Activated CD4-positive, CD25-positive, alpha-beta regulatory T cell (primary cell): ENCODE measurements at regions not wholly inside any gene's neighbourhood (a gene's known extent, or its start where the extent isn't known, plus 50 kb on each side); places are given as distances from the start of the nearest gene placed in this dataset.
"Not testable (repeated sequence)": the region's sequence is repeated elsewhere in the genome, so short reads cannot be mapped to it uniquely, and the experiment has no call there.

Experiments
- DNase-seq, 4 experiments: peaks; one replicate each; lab custom pipeline; 2025; lab: John Stamatoyannopoulos, UW

DNA sequence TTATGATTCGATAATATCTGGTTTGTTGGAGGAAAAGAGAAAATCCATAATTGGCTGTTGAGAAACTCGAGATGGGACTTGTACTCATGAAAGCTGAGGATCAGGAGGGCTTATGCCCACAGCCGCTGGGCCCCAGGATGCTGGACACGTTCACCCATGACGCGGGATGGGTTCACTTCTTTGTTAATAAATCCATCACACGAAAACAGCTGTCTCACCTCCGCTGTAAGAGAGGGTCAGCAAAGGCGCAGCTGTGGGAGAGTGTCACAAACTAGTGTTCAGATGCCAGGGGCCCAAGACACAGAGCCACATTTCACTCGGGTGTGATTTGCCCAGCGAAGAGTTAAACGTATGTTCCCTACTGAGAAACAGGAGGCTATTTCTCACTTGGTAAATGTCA is 315.1 kb downstream of the THBS2 start:
- no peak for DNase-seq

DNA sequence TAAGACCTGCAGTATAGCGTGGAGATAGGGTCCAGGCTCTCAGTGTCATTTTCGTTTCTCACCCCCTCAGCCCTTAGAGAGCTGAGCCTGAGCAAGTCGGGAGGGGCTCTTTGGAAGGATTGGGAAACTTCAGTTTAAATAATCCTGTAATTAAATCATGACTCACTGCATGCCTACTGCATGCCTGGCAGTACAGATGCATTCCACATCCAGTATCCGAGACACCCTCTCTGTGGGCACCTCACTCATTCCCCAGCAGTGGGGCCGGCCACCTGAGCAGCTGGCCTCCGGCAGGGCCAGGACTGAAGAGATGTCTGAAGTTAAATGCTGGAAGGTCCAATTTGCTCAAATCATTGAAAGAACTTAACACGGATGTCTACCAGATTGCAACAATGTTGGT is 316.6 kb downstream of the THBS2 start:
- DNase-seq, result no peak

DNA sequence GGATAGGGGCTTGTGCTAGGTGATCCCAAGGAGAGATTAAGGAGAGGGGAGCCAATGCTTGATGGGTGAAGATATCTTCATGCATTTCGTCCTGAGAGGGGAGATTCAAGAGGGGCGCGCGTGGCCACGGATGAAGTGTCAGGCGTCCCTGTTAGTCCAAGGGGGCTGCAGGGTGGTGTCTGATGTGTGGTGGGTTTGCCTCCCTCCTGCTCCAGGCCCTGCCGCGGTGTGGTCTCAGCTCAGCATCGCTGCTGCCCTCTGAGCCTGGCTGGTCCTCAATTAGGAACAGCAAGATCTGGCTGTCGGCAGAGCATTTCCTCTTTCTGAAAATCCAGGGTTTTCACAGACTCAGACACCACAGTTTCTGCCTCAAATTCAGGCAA is 318.0 kb downstream of the THBS2 start:
- no peak for DNase-seq

DNA sequence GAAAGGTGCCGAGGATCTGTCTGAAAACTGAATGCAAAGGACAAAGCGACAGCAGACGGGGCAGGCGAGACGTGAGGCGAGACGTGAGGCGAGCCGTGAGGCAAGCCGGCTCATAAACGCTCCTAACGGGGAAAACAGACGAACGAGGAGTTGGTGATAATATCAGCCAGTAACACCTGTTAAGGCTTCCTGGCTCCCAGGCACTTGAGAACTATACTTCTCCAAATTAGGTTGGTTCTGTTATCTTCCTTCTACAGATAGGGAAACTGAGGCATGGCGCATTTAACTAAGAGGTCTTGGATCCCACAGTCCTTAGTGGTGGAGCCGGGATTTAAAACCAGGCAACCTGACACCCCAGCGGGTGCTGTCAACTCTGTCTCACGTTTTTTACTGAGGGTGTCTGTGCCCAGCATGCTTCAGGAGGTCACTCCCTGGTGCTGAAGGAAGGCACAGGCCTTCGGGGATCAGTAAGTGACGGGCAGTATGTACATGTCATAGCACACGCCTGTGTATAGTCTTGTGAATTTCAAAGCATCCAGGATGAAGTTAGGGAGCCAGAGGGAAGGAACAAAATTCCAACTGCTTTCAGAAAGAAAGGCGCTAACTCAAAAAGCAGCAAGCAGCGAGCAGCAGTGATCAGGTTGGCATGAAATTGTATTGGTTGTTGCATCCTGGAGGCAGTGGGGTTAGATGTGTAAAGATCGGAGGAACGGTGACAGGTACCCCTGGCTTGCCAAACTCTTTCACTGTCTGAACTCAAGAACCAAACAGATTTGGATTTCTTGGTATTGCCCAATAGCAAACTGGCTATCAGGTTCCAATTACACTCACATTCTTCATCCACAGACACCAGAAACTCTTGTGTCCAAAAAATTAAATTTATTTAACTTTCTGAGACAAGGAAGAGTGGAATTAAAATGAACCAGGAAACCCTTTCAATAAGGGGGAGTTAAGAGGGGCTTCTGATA is 318.7 kb downstream of the THBS2 start:
- no peak for DNase-seq

DNA sequence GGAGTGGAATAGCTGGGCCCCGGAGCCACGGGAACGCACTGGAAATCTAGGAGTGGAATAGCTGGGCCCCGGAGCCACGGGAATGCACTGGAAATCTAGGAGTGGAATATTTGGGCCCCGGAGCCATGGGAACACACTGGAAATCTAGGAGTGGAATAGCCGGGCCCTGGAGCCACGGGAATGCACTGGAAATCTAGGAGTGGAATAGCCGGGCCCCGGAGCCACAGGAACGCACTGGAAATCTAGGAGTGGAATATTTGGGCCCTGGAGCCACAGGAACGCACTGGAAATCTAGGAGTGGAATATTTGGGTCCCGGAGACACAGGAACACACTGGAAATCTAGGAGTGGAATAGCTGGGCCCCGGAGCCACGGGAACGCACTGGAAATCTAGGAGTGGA is 321.5 kb downstream of the THBS2 start:
- not testable (repeated sequence) for DNase-seq

DNA sequence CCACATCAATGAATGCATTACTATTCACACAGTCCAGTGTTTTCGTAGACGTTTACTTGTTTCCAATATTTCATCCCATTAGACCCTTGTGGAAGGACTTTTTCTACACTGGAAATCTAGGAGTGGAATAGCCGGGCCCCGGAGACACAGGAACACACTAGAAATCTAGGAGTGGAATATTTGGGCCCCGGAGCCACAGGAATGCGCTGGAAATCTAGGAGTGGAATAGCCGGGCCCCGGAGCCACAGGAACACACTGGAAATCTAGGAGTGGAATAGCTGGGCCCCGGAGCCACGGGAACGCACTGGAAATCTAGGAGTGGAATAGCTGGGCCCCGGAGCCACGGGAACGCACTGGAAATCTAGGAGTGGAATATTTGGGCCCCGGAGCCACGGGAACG is 322.6 kb downstream of the THBS2 start:
- not testable (repeated sequence) for DNase-seq

DNA sequence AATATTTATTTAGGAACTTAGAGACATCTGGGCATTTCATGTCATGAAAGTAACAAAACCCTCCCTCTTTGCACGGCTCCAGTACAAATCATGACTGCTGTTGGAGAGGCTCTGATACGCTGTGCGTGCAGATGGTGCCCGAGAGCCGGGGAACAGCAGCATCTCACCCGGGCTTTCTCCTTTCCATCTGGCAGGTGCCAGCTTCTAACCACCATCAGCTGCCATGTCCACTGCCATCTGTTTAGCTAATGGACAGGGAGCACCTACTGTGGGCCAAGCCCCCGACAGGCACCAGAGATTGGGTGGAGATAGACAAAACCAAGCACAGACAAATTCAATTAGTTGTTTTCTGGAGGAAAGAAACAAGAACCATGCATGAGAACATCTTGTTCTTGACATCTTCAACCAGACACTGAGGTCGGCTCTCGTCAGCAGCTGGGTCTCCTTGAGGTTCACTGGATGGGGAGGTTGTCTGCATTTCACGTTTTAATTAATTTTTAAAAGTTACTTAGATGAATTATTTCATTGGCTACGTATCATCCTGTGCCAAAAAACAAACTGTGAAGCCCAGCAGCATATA is 323.7 kb downstream of the THBS2 start:
- no peak for DNase-seq

DNA sequence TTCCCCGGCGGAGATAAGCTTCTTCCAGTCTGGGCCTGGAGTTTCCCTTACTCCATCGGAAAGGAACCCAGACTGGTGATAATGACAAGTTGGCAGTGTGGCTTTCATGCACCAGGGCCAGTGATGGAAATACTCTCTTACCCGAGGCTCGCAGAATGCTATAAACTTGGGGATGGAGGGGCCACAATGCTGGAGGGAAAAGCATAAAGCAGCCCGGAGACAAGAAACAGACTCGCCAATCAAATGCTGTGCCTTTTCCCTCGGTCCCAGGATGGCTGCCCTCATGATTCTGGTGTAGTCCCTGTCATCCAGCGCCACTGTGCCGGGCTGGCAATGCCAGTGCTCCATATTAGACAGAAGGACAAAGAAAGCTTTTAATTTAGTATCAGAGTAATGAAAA is 325.6 kb downstream of the THBS2 start:
- no peak for DNase-seq

DNA sequence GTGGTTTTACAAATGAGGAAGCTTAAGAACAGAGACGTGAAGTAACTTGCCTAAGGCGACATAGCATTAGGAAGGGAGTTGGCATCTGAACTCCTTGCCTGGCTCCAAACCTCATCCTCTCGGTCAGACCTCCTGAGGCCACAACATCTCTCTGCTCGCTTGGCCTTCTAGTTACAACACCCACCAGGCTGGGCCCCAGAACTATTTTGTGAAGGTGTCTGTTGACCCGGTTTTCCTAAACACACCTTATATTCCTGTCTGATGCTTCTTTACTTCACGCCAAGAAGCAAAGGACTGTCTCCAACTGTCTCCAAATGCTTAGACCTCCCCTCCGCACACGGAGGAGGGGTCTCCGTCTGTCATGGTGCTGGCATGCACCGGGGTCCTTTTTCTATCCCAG is 326.6 kb downstream of the THBS2 start:
- no peak for DNase-seq

DNA sequence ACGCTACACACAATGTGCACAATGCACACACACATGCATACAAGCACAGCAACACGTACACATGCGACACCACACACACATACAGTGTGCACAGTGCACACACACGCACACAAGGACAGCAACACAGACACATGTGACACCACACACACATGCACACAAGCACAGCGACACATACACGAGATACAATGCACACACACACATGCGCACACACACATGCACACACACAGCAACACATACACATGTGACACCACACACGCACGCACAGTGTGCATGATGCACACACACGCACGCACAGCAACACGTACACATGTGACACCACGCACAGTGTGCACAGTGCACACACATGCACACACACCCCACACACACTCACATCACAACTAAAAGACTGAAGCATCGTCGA is 327.3 kb downstream of the THBS2 start:
- DNase-seq, result no peak

DNA sequence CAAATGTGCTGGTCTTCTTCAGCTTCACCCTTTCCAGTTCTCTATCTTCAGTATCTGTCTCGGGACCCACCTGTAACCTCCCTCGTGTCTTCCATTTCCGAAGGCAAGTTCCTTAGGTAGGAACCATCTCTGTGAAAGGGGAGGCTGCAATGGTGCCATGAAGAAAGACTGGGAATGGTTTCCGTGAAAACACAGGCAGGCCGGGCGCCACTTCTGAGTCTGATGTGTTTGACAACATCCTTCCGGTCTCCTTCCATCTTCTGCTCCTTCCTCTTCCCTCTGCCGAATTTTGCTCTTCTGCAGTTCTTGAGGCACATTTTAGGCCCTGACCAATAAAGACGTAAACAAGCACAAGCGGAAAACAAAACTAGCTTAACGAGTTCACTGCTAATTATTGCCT is 328.0 kb downstream of the THBS2 start:
- DNase-seq, result no peak

DNA sequence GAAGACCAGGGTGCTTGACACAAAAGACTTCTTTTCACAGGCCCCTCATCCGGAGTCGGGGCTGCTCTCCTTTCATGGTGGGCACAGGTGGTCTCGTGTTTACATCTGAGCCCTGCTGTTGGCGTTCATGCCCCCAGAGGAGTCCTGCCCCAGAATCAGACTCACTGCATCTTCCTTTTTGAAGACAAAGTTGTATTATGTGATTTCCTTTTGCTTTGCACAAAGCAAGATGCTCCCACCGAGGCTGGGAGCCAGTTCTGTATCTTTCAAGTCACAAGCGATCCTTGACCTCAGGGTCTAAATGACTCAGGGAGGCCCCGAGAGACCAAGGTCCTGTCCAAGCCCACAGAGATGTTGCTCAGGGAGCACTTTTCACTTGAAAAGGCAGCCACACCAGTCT is 330.5 kb downstream of the THBS2 start:
- no peak for DNase-seq

DNA sequence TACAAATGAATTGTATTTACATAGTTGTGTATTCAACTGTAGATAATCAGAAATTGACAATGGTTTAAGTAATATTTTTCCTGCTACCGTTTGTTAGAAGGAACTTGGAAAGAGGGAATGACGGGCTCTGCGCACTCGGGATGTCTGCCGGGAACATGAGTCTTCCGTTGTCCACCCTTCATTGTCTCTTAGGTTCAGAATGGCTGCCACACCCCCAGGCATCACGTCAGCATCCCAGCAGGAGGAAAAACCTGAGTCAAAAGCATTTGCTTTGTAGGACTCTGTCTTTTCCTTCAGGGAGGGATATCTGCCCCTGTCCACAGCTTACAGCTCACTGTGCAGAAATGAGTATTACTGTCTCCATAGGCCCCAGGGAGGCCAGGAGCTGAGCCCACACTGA is 331.2 kb downstream of the THBS2 start:
- no peak for DNase-seq

DNA sequence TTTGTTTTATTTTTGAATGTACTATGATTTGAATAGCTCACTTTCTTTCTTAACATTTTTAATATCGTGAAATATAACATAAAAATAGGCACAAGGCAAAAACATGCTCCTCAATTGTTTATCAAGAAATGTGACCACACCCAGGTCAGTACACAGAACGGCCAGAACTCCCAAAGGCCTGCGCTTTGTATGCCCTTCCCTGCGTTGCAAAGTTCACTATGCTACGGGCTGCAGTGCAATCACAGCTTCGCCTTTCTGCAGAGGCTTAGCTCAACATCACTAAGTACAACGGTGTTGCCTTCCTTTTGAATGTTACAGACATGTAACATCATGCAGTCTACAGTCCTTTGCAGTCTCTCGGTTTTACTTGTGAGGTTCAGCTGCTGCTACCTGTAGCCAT is 333.4 kb downstream of the THBS2 start:
- DNase-seq, result no peak

DNA sequence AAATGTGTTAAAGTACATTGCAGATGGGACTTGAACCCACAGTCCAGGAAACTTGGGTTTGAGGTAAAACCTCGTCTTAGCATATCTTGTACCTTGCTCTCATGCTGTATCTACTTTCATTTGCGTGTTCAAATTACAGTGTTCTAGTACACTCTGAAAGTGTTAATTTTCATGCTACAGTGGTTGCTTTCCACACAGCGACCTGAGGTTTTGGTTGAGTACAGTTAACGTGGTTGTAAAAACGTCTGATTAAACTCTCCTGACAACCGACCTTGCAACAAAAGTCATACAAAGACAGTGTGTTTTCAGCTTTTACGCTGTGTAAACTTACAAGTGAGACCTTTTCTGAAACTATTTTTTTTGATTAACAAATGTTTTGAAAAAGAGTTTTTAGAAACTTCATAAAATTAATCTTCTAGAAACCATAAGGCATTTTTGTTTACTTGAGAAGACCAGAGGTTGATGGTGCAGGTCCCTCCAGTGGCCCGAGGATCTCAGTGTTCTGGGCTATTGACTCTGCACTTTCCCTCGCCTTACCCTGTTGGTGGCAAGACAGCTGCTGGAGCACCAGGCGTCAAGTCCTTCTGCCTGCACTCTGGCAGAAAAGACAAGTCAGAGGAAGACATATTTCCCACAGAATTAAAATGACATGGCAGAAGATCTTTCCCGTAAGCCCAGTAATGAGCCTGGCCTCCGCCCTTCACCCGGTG is 334.0 kb downstream of the THBS2 start:
- DNase-seq, result no peak

DNA sequence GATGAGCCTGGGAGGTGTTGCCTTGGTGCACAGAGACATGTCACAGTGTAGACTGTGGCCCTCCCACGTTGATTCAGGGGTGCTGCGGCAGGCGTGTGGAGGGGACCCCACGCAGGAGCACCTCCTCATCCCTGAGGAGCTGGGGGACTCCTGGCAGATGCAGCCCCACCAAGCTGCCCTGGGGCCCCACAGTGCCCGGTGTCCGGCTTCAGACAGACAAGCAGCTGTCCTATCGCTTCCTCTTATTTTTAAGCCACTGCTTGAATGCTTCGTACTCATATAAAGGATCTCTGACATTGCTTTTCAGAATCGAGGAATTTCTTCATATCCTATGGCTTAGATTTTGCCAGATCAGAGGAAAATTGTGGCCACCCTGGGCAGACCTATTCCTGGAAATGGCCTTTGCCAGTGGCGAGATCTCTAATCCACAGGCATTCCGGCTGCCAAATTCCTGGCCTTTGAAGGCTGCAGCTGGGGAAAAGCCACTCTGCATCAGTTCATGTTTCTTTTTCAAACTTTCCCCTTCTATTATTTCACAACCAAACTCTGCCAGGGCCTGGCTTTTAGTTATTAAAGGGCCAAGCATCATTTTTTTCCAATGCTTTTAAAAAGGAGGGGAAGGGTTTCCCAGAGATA is 337.0 kb downstream of the THBS2 start:
- no peak for DNase-seq

DNA sequence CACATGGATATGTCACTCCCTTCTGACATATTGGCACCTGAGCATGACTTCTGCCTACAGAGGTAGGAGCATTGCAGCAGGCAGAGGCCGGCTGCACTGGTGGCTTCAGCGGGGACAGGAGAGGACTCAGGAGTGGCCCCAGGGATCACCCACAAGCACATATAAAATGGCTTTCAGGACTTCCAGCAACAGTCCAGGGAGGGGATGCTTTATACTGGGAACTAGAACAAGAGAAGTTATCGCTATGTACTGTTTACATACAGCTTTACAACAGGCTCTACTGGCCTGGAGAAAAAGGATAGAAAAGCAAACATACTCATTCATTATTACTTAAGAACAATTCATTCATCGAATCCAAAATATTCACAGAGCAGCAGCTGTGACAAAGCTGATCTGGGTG is 337.8 kb downstream of the THBS2 start:
- no peak for DNase-seq

DNA sequence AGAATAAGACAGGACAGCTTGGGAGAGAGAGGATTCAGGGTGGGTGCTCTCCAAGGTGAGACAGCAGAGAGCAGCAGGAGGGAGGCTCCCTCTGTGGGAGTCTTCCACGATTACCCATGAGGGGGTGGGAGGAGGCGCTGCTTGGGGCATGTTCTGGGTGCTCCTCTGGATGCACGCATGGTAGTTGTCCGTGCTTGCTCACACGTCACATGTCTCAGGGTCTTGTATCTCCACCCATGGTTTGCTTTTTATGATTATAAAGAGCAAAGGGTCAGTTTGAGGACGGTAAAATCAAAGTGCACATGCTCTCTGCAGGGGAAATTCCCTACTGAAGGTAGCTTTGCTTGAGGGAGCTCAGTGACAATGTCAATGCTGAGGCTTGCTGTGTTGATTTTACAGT is 338.4 kb downstream of the THBS2 start:
- no peak for DNase-seq

DNA sequence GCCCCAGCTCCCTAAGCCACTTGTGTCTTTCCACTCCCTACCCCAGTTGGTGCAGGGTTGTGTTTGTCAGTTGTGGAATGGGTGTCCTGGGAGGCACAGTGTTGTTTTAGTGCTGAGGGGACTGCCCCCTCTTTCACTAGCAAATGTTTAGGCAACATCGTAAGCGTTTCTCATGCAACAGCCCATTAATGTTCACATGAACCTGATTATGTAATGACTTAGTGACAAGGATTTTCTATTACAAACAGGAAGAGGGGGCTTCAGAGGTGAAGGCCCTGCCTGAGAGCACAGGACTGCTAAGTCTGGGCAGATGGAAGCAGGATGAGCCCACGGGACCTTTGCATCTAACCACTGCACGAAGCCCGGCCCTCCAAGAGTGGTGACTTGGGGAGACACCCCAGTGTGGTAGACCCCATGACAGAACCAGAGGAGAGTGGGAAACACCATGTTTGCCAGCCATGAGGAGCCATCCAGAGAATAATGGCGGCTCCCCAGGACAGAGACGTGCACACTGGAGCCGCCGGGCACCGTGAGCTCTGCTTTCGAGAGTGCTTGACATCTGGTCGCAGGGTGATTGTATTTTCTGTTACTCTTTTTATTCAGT is 339.7 kb downstream of the THBS2 start:
- no peak for DNase-seq

DNA sequence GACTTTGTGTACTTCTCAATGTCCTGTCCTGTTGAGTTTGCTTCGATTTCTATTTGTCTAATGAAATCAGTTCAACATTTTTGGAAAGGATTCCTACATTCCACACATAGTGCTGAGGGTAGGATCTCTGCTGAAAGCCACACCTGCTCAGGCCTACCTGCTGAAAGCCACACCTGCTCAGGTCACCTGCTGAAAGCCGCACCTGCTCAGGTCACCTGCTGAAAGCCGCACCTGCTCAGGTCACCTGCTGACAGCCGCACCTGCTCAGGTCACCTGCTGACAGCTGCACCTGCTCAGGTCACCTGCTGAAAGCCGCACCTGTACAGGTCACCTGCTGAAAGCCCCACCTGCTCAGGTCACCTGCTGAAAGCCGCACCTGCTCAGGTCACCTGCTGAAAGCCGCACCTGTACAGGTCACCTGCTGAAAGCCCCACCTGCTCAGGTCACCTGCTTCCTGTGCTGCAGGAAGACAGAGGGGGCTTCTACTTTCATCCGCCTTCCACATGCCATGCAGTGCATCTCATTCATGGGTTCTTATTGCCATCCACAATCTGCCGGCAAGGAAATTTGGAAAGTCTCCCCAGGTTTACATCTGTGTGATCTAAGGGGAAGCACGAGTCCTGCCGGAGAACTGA is 340.3 kb downstream of the THBS2 start:
- DNase-seq, result not testable (repeated sequence)

DNA sequence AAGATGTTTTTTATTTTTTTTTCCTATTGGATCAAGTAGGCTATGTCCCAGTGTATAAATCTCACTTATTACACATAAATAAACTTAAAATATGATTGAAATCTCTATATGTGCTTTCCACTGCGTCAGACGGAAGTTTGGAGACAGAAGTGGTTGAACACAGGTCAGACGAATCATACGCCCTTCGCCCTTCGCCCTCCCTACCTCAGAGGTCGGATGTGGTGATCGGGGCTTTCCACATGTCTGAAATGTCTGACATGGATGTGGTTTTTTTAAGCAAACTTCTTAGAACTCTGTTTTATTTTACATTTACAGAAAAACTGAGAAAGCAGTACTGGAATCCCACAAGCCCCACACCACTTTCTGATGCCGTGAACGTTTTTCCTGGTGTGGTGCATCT is 344.4 kb downstream of the THBS2 start:
- DNase-seq, result no peak

DNA sequence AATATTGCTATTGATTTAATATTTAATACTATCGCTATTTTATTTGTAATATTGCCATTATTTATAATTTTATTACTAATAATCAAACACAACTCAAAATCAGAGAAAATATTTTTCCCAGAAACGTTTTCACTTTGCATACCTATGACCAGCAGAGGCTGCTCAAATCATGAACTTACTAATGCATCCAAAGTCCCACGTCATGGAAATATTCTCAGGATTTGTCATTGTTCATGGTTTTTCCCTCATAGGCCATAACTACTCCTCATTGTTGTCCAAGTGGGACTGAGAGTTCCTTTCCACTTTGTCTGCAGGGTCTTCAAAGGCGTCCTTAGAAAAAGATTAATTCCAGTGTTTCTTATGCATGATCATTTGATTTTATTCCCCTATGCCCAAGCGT is 344.8 kb downstream of the THBS2 start:
- DNase-seq, result no peak
